ENCODE measurements at regions not wholly inside any gene's neighbourhood (a gene's known extent, or its start where the extent isn't known, plus 50 kb on each side); places are given as distances from the start of the nearest gene placed in this dataset.

GRCh38 chr18:37661061-37661460, 95.5 kb upstream of the CELF4 start:
- DNase-seq (ENCODE audit: low read depth): no peak

GRCh38 chr18:37660658-37661057, 95.1 kb upstream of the CELF4 start:
- no peak for DNase-seq (ENCODE audit: low read depth)

- DNase-seq (ENCODE audit: low read depth): no peak
Observed at GRCh38 chr18:37659906-37660305, 94.3 kb upstream of the CELF4 start.

- DNase-seq (ENCODE audit: low read depth): no peak
Observed at GRCh38 chr18:37658894-37659293, 93.3 kb upstream of the CELF4 start.

- DNase-seq (ENCODE audit: low read depth): no peak
Observed at GRCh38 chr18:37657493-37657892, 91.9 kb upstream of the CELF4 start.

- no peak for DNase-seq (ENCODE audit: low read depth)
Observed at GRCh38 chr18:37654731-37655369, 89.3 kb upstream of the CELF4 start.

GRCh38 chr18:37654034-37654433, 88.4 kb upstream of the CELF4 start:
- no peak for DNase-seq (ENCODE audit: low read depth)

- no peak for DNase-seq (ENCODE audit: low read depth)
Observed at GRCh38 chr18:37653618-37654017, 88.0 kb upstream of the CELF4 start.

- DNase-seq (ENCODE audit: low read depth): no peak
Observed at GRCh38 chr18:37649930-37650329, 84.3 kb upstream of the CELF4 start.

GRCh38 chr18:37649416-37649815, 83.8 kb upstream of the CELF4 start:
- DNase-seq (ENCODE audit: low read depth): no peak

- DNase-seq (ENCODE audit: low read depth): no peak
Observed at GRCh38 chr18:37641573-37641972, 76.0 kb upstream of the CELF4 start.

GRCh38 chr18:37640504-37640903, 74.9 kb upstream of the CELF4 start:
- no peak for DNase-seq (ENCODE audit: low read depth)

GRCh38 chr18:37639846-37640245, 74.2 kb upstream of the CELF4 start:
- DNase-seq (ENCODE audit: low read depth): no peak

- DNase-seq (ENCODE audit: low read depth): no peak
Observed at GRCh38 chr18:37637478-37637850, 71.9 kb upstream of the CELF4 start.

- no peak for DNase-seq (ENCODE audit: low read depth)
Observed at GRCh38 chr18:37636831-37637477, 71.4 kb upstream of the CELF4 start.

- DNase-seq (ENCODE audit: low read depth): no peak
Observed at GRCh38 chr18:37634516-37634915, 68.9 kb upstream of the CELF4 start.

- DNase-seq (ENCODE audit: low read depth): no peak
Observed at GRCh38 chr18:37631422-37631821, 65.8 kb upstream of the CELF4 start.

GRCh38 chr18:37630334-37630733, 64.7 kb upstream of the CELF4 start:
- no peak for DNase-seq (ENCODE audit: low read depth)

- DNase-seq (ENCODE audit: low read depth): no peak
Observed at GRCh38 chr18:37628470-37629220, 63.0 kb upstream of the CELF4 start.

GRCh38 chr18:37624318-37624717, 58.7 kb upstream of the CELF4 start:
- no peak for DNase-seq (ENCODE audit: low read depth)

GRCh38 chr18:37619964-37620363, 54.4 kb upstream of the CELF4 start:
- no peak for DNase-seq (ENCODE audit: low read depth)

- DNase-seq (ENCODE audit: low read depth): no peak
Observed at GRCh38 chr18:37617623-37618022, 52.0 kb upstream of the CELF4 start.

All from RPMI7951 (cell line).